Astrocyte of the cerebellum (primary cell): ENCODE measurements at regions not wholly inside any gene's neighbourhood (a gene's known extent, or its start where the extent isn't known, plus 50 kb on each side); places are given as distances from the start of the nearest gene placed in this dataset.
"Not testable (repeated sequence)": the region's sequence is repeated elsewhere in the genome, so short reads cannot be mapped to it uniquely, and the experiment has no call there.

Source experiments
- DNase-seq: peaks from one replicate; pipeline ENCODE4 v3.0.0-alpha.2; 2011; ENCODE audit warnings: low read depth
- H3K4me3 ChIP-seq: 2 replicates; pipeline ENCODE4 v1.5.1; 2011; ENCODE audit warnings: mild to moderate bottlenecking, low read depth, low read length, moderate library complexity
- CTCF ChIP-seq: IDR thresholded peaks from 2 replicates; pipeline ENCODE4 v1.5.1; 2012; ENCODE audit warnings: low read length, low read depth, moderate library complexity, mild to moderate bottlenecking; ENCODE audit errors: missing control alignments
- in situ Hi-C: cut with HindIII; loops from 2 replicates; pipeline ENCODE4 v1.10.0; 2017; ENCODE audit warnings: low sequenced_read_pairs

GRCh38 chr10:44004913-44005787 lies 356.5 kb upstream of the ZNF32 start:
- no peak overlapping the region for H3K4me3 ChIP-seq
- TF ChIP-seq CTCF = no peak
- in situ Hi-C loops = no loop called here
- DNase-seq = no peak

- H3K4me3 ChIP-seq = no peak overlapping the region
- in situ Hi-C loops = no loop called here
- no peak for DNase-seq
- TF ChIP-seq CTCF = no peak
These were observed 349.5 kb upstream of the ZNF32 start for GRCh38 chr10:43998021-43998809.

GRCh38 chr10:43997330-43997729 lies 348.6 kb upstream of the ZNF32 start:
- in situ Hi-C loops = no loop called here
- no peak for DNase-seq
- no peak overlapping the region for H3K4me3 ChIP-seq
- no peak for TF ChIP-seq CTCF

GRCh38 chr10:43994539-43994938 lies 345.9 kb upstream of the ZNF32 start:
- TF ChIP-seq CTCF = no peak
- no peak for DNase-seq
- in situ Hi-C loops = no loop called here

GRCh38 chr10:43992816-43993215 lies 344.1 kb upstream of the ZNF32 start:
- DNase-seq, H3K4me3 ChIP-seq, in situ Hi-C loops: not testable (repeated sequence)

More at GRCh38 chr10:43994539-43994938, 345.9 kb upstream of the ZNF32 start:
- no peak overlapping the region for H3K4me3 ChIP-seq

GRCh38 chr10:43986374-43986773 lies 337.7 kb upstream of the ZNF32 start:
- no peak overlapping the region for H3K4me3 ChIP-seq
- in situ Hi-C loops = no loop called here
- no peak for TF ChIP-seq CTCF
- no peak for DNase-seq

- no peak for TF ChIP-seq CTCF
- no peak overlapping the region for H3K4me3 ChIP-seq
- DNase-seq = no peak
- in situ Hi-C loops = no loop called here
These were observed 337.3 kb upstream of the ZNF32 start for GRCh38 chr10:43985941-43986340.
